Muscle of arm (tissue), 1 donor: ENCODE measurements at regions not wholly inside any gene's neighbourhood (a gene's known extent, or its start where the extent isn't known, plus 50 kb on each side); places are given as distances from the start of the nearest gene placed in this dataset.

ENCODE experiments used
- DNase-seq: peaks from one replicate; pipeline ENCODE4 v3.0.0-alpha.2; 2013

DNA sequence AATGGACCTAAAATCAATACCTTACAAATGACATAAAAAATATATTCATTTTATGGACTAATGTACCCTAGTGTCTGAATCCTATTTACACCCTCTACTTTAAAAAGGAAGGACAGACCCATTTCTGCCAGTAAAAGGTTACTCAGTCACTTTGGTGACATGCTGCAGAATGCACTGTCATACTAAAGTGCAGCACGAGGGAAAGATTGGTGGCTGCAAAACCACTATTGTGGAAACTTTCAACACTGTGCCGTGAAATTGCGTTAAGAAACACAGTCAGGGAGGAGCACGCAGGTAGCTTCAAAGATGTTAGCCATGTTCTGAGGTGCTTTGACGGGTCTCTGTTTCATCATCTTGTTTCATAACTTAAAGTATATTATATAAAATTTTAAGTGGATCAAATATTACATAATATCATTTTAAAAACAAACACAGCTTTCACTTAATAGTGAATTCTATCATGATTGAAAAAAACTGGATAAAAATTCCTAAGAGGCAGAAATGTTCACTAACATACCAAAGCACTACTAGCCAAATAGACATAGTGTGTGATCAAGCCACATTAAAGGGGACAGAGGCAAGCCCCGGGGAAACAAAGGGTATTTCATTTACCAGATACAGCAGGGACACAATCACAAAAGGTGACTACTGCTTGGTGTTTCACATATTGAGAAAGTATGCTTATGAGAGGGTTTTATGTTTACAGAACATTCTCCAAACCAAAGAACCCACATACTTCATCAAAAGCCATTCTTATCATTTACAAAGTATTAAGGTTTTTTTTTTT is 330.8 kb upstream of the SOX5 start:
- DNase-seq = no peak

DNA sequence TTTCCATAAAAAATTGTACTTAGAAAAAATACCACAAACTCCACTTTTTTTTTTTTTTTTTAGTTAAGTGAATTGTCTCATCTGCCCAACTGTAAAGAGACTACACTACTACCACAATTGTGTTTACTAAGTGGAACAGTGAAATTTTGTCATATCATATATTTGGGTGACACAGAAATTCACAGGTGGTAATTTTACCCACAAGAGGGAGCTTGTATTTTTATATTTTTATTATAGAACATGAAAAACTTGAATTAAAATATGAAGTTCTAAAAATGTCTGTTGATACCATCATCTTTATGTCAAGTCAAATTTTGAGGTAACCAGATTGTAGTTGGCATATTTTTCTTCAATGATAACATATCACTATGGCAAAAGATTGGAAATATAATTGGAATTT is 329.4 kb upstream of the SOX5 start:
- no peak for DNase-seq

DNA sequence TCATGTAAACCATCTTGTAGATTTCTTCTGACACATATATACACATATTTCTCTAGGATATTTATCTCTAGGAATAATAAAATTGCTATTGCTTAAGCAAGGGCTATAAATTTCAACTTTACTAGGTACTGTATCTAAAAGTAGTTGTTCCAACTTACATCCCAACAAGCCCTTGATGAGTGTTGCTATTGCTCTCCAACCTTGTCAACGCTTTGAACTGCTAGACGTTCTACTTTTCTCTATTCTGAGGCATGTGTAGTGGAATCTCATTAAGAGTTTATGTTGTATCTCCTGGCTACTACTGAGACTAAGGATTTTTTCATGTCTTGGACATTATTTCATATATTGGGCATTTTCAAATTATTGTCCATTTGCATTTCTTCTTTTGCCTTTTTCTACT is 321.5 kb upstream of the SOX5 start:
- DNase-seq = no peak

DNA sequence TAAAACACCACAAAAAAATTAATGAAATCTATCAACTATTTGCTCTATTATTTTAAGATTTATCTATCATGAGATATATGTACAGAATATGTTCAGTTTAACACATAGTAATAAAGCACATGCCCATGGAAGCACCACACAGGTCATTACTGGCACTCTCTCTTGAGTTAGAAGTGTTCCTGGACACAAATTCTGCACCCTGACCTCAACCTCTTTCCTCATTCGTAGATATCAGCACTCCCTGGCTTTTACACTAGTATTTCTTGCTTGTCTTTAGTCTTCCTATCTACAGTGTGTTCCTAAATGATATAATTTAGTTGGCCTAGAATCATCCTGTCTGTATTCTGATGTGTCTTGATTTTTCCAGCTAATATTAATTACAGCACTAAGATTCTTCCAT is 321.0 kb upstream of the SOX5 start:
- no peak for DNase-seq

DNA sequence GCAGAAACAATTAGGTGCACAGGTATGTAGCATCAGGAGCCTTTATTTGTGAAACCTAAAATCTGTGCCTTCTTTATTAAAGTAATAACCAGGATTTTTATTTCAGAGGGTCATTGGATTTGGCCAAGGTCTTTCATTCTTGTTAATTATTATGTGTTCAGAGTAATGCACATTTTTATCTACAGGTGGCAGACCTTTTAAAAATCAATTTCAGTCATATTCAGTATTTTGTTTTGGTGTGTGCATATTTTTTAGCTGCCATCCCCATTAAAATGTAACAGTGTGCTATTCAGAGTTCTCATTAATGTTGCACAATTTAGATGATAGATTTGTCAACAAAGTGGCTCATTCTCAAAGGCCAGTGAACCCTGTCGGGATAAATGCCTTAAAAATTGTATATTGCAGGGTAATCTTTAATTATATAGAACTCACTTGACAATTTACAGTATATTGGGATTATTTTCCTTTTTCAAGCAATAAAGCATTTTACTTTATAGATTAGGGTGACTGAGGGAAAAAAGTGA is 319.3 kb upstream of the SOX5 start:
- no peak for DNase-seq

DNA sequence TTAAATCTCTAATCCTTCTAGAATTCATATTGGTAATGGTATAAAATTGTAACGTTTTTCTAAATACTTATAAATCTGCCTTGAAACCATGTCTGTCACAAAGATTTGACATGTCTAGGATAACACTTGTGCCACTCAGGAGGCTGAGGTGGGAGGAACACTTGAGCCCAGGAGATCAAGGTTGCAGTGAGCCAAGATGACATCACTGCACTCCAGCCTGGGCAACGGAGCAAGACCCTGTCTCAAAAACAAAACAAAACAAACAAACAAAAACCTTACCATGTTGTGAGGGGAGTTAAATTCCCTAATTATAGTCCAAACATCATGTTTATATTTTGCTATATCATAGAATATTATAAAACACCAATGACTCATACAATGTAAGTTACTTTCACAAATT is 317.5 kb upstream of the SOX5 start:
- no peak for DNase-seq

DNA sequence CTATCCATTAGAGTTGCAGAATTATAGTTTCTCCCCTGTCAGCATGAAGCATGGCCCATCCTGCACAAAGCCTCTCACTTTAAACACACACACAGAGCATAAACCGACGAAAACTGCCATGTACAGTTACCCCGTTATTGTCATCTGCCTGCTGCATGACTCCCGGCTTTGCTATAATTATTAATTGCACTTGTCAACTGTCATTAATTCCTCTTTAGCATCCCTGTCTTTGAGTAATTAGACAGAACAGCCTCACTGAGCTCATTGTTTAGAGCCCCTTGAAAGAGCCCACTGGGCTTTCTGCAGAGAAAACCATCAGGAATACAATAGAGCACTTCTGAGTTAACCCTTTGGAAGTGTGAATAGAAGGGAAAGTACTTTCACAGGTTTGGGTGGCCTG is 307.2 kb upstream of the SOX5 start:
- no peak for DNase-seq

DNA sequence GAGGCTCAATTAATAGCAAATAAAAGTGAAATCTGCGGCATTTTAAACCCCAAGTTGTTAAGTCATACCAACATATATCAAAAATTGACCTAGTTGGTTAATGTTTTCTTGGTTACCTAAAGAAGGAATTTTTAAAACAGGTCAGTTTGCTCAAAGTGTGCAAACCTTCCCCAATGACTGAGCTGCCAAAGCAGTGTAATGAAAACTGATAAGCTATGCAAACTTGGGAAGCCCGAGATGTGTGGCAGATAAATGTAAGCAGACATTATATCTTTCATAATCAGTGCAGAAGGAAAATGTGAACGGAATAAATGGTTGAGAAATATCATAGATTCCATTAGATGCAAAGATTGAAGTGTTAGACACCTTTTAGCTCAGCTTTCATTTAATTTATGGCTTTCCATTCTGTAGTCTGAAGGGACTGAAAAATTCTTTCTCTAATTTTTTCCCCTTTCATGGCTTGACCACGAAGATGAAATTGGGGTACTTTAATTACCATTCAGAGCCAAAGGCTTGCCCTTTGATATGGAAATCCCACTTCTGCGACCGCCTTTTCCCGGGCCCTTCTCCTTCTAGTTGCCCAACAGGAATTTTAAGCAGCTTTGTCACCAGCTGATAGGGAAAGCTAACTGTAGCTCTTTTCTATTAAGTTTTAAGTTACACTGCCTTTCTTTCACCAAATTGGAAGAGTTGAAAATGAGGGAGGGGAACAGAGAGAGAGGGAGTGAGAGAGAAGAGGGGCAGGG is 306.6 kb upstream of the SOX5 start:
- DNase-seq = no peak

DNA sequence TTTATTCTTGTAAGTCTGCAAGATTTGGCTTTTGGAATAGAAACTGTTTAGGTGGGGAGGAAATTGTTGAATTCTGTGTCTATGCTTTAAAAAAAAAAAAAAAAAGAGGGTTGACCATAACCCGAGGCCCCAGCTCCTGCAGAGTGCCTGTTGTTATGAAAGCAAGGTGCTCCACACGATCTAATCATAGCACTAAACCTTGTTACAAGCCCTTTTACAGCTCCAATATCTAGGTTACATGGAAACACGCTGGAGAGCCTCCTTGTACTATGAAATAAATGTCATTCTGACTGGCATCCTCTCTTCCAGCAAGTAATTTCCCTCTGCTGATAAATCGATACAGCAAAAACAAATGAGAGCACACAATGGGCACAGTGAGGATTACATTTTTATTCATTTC is 303.1 kb upstream of the SOX5 start:
- DNase-seq = no peak

DNA sequence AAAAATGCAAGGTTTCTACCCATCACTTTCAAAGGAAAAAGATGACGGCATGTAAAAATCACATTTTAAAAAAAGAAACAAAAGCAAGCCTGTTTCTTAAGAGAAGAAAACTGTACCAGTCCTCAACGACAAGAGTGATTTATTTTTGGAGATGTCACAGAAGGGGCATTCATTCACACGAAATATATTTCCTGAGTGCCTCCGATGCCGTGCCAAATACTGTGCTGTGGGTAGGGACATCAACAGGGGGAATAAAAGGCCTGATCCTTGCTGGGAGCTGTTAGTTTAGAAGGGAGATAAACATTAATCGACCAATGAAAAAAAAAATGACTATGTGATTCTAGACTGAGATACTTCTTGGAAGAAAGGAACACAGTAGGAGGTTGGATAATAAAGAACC is 297.5 kb upstream of the SOX5 start:
- no peak for DNase-seq

DNA sequence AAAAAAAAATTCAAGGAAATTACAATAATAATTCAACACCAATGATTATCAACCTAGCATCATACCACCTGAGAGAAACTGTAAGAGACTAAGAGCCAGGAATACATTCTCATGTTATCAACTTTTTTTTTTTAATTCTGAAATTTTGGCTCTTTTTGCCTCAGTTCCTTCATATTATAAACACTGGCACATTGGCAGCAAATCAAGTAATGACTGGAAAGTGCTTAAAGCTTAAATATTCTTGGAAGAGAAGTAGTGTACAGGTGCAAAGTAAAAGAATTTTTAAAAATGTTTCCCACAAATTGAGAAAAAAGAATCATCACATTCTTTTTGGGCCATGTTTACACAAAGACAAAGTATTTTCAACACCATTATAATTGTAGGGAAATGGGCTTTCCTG is 296.9 kb upstream of the SOX5 start:
- DNase-seq = no peak

DNA sequence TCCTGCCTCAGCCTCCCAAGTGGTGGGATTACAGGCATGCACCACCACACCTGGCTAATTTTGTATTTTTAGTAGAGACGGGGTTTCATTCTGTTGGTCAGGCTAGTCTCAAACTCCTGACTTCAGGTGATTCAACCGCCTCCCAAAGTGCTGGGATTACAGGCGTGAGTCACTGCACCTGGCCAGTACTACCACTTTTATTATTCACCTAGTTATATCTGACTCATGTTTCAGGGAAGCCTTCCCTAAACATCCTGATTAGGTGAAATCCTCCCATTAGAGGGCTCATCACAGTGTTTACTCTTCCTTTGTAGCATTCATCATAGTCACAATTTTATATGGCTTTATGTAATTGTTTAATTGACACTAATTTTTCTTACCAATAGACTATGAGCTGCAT is 295.3 kb upstream of the SOX5 start:
- no peak for DNase-seq

DNA sequence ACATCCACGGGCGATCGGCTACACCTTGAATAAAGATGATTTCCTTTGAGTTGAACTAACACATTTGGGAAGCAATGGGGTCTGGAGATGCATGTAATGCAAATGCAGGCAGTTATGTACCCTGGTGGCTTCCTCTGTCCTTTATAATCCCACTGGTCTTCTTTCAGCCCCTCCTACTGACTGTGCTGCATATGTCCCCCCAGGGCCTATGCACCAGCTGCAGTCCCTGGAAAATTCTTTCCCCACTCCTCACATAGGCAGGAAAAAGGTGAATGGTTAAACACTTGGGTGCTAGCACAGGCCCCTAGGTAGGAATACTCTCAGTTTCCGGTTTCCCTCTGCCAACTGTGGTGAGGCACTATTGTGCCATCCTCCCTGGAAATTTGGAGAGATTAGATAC is 294.8 kb upstream of the SOX5 start:
- no peak for DNase-seq

DNA sequence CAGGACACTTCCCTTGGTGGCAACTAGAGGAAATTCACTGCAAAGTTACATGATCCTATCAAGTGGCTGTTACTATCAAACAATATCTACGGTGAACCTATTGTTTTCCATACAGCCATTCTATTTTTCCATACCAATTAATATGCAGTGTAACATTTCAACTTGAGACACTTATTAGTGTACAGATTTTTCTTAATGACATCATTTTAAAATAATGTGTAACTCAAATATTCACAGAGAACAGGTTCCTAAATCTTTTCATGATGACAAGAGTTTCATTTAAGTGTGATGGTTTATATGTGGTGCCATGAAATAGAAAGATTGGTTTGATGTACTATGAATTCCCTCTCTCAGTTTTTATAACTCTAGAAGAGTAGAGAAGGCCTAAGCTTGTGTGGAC is 291.2 kb upstream of the SOX5 start:
- DNase-seq = no peak

DNA sequence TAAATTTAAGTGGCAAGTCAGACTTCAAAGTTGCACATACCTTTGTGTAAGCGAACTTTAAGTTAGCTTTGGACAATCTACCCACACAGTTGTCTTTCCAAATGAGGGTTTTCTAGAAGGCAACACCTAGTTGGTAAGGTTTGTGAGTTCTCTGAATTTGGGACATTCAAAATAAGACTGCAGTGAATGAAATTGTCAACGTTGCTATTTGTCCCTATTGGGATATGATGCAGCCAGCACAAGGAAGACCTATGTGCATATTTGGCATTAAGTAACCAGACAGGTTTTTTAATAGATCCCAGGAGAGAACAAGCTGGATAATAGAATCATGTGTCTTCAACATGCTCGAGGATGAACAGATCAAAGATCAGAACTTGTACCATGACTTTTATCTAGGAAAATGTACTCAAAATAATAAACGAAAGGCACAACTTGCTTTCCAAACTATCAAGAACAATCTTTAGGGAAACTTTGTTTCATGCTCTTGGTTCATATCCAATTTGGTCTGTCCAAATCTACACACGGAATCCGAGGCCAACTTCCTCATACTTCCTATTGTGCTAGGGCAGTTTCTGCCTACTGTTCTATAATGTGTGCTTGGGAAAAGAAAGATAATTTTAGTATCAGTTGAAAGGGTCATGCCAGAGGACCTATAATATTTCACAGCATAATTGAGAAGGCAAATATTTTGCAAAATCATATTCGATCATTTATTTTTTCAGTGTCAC is 284.2 kb upstream of the SOX5 start:
- no peak for DNase-seq

DNA sequence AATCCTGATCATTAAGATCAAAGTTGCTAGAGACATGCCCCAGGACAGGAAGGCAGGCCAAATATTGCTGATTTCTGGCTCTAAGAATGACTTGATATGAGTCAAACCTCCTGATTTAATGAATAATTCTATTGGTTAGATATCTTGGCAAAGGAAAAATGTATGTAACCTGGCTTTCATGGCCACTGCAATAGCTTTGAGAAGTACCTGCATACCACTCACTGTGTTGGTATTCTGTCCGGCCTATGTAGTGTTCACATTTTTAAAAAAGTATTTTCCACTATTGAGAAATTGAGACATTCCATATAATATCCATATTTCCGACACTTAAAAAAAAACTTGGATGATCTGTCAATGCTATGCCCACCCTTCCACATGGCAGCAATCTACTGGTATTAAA is 283.1 kb upstream of the SOX5 start:
- DNase-seq = no peak

DNA sequence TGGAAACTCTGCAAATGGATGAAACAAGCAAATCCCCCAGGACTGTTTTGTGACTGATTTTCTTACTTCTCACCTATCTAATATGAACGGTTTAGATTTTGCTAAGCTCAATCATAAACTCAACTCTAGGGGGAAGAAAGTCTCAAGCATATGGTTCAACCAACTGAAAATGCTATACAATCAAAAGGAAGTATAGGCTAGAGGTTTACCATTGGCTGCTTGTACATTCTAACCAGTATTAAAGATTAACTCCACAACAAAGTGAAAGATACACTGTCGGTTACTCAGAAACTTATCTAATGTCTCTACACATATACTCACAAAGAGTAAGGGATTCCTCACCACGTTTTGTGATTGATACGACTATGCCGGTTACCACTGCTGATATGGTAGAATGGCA is 281.8 kb upstream of the SOX5 start:
- DNase-seq = no peak

DNA sequence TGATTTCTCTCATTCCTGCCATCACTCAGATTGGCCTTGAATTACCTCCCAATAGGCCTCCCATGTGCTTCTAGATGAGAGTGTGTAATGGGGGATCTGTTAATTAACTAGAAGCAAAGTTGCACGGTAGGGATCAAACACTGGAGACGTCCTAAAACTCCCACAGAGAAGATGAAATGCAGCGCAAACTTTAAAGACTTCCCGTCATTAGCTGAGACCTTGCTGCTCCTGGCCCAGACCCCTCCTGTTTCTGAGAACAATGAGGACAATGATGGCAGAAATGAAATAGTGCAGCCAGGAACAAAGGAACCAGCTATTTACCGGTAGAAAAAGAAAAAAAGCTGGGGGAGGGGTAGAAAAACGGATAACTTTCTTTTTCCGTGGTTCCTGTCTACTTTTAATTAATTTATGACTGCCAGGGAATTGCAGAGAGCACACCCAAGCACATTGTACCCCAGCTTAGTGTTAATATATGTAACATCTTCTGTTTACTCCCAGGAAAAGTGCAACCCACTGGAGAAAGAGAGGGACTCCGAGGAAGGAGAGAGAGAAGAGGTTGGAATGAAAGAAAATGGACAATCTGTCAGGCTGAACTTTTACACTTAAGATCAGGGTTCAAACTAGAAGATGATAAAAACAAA is 280.7 kb upstream of the SOX5 start:
- no peak for DNase-seq

DNA sequence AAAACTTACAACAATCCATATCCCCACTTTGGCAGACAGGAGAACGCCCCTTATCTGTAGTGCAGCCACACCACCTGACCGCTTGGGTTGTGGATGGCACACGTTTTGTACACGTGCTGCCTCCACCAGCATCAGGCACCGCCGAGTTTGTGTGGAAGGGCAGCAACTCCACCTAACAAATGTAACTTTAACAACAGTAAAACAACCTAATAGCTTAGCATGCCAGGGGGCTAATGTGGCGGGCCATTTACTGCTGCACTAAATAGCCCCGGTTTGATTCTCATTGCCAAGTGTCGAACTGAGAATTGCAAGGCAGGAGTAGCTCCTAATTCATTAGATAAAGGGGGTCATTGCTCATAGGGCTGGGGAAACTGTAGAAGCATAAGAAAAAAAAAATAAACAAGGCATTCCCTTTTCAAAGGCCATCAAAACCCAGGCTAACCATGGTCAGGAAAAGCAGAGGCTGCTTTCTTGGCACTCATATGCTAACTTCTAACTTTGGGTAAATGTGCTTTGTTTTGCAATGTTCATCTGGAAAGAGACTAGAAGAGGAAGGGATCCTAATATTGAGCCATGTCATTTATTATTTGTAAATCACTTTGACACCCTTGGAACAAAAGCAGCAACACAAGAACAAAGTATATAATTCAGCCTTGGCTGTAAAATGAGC is 279.7 kb upstream of the SOX5 start:
- no peak for DNase-seq

DNA sequence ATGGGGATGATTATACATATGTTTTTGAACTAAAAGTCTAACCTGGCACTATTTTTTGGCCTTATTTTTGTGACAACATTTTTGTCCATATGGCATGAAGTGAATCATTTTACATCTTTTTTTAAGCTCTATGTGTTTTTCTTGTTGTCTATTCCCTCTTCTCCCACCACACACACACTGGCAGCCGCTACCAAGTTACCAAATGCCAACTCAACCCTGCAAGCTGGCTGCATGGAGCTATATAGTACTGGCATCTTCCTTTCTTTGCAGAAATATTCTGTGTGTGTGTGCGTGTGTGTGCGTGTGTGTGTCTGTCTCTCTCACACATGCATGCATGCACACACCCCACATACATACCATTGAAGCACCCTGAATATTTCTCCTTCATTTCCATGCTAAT is 278.9 kb upstream of the SOX5 start:
- no peak for DNase-seq

DNA sequence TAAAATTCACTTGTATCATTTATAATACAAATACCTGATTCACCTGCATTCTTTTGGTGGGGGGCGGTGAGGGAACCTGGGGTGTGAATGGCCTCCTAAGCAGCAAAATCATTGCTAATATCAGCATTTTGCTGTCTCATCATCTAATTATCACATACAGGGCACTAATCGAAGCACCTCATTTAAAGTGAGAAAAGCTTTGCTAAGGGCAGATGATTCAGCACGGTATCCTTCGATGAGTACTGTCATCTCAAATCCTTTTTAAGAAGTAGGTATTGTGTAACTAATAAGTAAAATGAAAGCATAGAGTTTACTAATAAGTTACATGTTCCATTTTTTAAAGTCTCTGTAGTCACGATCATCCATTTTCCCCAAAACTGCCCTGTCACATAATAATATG is 278.1 kb upstream of the SOX5 start:
- DNase-seq = no peak
